Left renal pelvis (tissue), 4 donors: ENCODE measurements at regions not wholly inside any gene's neighbourhood (a gene's known extent, or its start where the extent isn't known, plus 50 kb on each side); places are given as distances from the start of the nearest gene placed in this dataset.
"Not testable (repeated sequence)": the region's sequence is repeated elsewhere in the genome, so short reads cannot be mapped to it uniquely, and the experiment has no call there.

Experiments
- DNase-seq, 4 donors: peaks; one replicate each; pipeline ENCODE4 v3.0.0-alpha.2; 2013; ENCODE audit warnings: low read depth in 4 of 4, low spot score in 3 of 4

DNA sequence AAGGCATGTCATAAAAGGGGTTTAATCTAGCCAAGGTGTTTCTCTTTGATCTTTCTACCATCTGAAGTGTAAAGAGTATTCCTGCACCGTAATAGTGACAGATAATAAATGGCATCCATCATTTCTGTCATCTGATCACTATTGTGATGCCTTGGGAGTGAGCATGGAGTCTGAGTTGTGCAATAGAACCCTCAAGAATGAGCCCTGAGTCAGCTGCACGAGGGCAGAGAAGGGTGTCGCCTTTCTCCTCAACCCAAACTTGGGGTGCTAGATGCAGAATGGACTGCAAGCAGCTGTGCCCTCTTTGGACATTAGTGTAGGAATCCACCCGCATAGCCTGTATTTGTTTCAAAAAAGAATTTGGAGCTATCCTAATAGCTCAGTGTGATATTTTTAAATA is 115.2 kb downstream of the ZNF37A start:
- DNase-seq, result no peak

DNA sequence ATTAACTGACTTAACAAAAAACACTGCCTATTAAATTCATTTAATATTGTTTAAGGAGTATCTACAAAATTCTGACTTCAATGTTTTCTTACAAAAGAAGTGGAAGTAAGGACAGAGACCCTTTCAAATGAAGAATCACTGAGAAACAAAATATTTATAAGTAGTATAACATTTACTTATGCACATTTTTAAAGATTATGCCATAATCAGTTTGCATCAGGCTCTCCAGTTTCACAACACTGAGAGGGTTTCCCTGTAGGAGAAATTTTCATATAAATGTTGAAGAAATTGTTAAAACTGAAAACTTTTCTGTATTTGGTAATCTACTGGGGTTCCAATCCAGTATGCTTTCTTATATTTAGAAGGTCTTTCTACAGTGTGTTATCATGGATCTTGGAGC is 115.6 kb downstream of the ZNF37A start:
- not testable (repeated sequence) for DNase-seq

DNA sequence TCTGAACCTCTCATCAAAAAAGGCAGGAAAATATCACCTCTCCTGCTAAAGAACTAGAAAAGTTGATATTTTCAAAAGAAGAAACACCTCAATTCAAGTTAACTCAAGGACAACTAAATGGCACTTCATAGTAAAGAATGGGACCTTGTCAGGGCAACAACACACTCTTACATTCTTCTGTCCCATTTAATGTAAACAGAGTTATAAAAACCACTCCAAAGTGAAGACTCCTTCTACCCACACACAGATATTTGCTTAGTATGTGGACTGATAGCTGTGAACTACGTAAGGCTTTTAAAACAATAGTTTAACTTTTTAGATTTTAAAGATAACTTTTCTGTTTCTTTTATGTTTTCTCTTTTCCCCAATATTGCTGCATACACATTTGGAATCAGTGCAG is 118.3 kb downstream of the ZNF37A start:
- no peak for DNase-seq

- no peak for DNase-seq
These were observed 132.2 kb downstream of the ZNF37A start for GRCh38 chr10:38226385-38226784.

- no peak for DNase-seq
These were observed 134.3 kb downstream of the ZNF37A start for GRCh38 chr10:38228394-38228793.

- DNase-seq, result not testable (repeated sequence)
These were observed 144.3 kb downstream of the ZNF37A start for GRCh38 chr10:38238479-38238878.

- not testable (repeated sequence) for DNase-seq
These were observed 148.0 kb downstream of the ZNF37A start for GRCh38 chr10:38242061-38242649.

DNA sequence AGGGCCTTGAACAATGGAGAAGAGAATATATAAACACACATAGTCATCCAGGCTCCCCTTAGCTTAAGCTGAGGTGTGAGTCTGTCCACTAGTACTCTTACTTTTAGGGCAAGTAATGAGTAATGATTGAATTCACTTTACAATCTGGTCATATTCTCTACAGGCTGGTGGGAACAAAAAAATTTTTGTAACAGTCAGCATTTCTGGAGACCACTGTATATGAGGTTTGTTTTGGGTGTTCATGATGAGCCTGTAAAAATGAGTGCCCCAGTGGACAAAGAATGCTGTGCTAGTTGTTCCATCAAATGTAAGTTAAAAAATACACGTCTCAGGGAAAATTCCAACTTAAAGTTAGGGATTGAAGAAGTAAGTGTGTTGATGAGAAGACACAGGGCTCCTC is 154.0 kb downstream of the ZNF37A start:
- DNase-seq, result not testable (repeated sequence)

GRCh38 chr10:38252551-38252950 is 158.4 kb downstream of the ZNF37A start:
- DNase-seq, result not testable (repeated sequence)

DNA sequence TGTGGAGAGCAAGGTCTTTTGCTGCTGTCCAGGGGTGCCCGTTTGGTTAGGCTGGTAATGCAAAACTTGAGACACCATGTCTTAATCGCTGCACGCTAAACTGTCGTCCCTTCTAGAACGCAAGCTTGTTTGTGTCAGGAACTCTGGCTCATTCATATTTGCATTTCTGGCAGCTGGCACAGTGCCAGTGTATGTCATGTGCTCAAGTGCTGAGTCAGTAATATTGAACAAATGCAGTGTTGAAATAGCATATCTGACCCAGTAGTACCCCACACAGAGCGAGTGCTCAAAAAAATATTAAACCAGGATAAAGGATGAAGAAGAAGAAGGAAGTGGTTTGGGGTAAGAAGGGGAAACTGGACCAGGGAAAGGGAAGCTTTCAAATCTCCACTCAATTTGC is 173.4 kb downstream of the ZNF37A start:
- not testable (repeated sequence) for DNase-seq

DNA sequence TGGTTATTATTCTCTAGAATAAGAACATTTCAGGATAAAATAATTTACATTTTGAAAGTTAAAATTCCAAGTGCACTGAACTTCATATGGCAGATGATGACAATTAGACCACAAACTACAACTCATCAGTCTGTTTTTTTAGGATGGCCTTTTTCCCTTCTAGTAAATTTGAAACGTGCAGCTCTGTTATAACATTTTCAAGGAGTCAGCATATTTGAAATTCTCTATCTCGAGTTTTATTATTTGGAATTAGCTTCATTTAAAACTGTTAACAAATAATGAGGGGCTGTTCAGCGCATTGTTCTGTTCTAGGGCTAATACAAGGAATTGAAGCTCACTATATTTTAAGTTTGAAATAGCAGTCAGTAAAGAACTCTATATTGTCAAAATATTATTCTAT is 176.9 kb downstream of the ZNF37A start:
- not testable (repeated sequence) for DNase-seq

- DNase-seq, result not testable (repeated sequence)
These were observed 180.7 kb downstream of the ZNF37A start for GRCh38 chr10:38274879-38275278.

DNA sequence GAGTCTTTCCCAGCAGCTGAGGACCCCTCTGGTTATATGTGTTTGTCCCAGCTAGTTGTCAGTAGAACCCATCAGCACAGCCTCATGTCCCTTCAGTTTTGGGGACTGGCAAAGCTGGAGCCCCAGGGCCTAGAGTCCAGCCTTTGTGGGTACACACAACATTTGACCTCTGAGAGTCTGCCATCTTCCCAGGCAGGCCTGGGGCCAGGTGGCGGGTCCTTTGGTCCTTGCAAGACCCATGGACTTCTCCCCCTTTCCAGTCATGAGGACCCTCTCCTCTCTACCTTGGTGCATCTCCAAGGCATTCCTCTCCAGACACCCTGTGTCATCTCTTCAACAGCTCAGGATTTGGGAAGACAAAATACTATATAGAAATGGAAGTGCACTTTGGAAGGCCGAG is 198.4 kb downstream of the ZNF37A start:
- not testable (repeated sequence) for DNase-seq

GRCh38 chr10:38310111-38310510 is 216.0 kb downstream of the ZNF37A start:
- DNase-seq, result not testable (repeated sequence)

GRCh38 chr10:38315090-38315805 is 221.1 kb downstream of the ZNF37A start:
- DNase-seq, result not testable (repeated sequence)

DNA sequence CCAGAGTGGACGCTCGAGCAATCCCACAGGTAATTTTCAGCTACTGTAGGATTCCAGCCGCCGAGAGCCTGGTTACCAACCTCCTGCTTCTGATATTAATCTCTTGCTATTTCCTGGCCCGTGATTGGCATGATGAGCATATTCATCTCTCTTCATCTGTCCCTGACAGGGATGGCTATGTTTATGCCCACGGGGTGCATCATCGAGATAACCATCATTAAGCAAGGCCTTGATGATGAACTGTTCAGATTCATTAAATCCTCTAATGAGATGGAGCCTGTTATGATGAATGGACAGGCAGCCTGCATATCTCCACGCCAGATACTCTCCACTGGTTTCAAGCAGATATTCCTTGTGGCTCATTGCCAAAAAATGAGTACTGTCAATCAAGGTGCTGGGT is 227.3 kb downstream of the ZNF37A start:
- not testable (repeated sequence) for DNase-seq

DNA sequence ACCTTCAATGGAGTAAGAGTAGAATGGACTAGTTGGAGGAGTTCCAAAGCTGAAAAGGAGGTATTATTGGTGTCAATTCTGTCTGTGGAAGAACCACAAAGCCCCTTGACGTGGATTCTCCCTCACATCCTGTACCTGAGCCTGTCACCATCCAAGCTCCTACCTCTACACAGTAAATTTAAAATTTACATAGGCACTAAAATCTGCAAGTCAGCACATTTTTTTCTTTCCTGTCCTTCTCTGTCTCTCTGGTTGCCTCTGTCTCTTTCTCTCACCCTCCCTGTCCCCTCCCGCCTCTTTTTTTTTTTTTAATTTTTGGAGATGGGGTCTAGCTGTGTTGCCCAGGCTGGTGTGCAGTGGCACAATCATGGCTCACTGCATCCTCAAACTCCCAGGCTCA is 236.2 kb downstream of the ZNF37A start:
- not testable (repeated sequence) for DNase-seq

GRCh38 chr10:38331106-38331505 is 237.0 kb downstream of the ZNF37A start:
- not testable (repeated sequence) for DNase-seq

DNA sequence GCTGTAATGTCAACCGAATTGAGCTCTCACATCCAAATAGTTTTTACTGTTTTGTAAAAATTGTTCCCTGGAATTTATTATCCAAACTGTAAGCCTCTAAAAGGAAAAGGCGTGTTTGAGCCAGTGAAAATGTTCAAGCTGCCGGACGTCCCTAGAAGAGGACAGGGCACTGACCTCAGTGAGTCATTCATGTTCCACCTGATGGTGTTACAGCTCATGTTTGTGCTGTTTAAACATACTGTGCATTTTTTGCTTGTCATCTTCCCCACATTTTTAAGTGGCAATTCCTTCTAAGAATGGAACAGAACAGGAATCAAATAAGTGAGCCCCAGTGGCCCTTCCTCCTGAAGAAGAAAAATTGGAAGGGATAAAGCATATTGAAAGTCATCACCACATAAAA is 239.6 kb downstream of the ZNF37A start:
- not testable (repeated sequence) for DNase-seq

- DNase-seq, result not testable (repeated sequence)
These were observed 256.5 kb downstream of the ZNF37A start for GRCh38 chr10:38350645-38351044.

GRCh38 chr10:38354410-38354809 is 260.3 kb downstream of the ZNF37A start:
- DNase-seq, result not testable (repeated sequence)

DNA sequence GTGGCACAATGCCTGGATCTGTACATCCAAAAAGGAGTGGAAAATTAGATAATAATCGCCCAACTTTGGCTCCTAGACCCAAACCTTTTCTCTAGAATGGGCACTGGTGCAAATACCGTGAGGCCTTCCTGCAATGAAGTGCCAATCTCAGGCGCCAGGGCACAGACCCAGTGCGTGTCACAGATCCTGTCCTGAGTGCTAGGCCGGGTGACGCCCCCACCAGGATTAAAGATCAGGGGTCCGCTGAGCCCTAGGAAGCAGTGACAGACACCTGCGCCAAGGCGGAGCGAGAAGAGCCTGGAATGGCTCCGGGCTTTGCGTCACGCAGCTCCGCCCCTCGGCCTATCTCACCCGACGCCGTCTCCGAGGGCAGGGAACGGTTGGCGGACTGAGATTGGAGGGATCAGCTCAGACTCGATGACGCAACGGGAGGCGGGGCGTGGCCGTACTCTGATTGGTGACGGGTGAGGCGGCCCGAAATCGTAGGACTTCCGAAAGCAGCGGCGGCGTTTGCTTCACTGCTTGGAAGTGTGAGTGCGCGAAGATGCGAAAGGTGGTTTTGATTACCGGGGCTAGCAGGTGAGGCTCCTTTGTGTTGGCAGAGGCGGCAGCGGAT is 261.9 kb downstream of the ZNF37A start:
- DNase-seq, result peak in 3 of 4 donors; percentile 12 to 50 (median 40)
